ENCODE measurements at regions not wholly inside any gene's neighbourhood (a gene's known extent, or its start where the extent isn't known, plus 50 kb on each side); places are given as distances from the start of the nearest gene placed in this dataset.

- Mint-ChIP-seq H3K4me3 (no peak overlapping the region), H3K27me3 (no peaks in the 10 kb centered on the region), H3K9me3 (no peaks in the 10 kb centered on the region), H3K27ac (peak overlapping the region; percentile 18), H3K4me1 (ENCODE audit: low read depth) (peaks cover 9% of the 10 kb centered on the region), H3K36me3 (ENCODE audit: low read depth) (no peaks in the 10 kb centered on the region)
- no peak for DNase-seq
Observed at GRCh38 chr2:444937-445884, 157.3 kb upstream of the ALKAL2 start.

- Mint-ChIP-seq H3K9me3 (no peaks in the 10 kb centered on the region), H3K27ac (no peak overlapping the region), H3K27me3 (no peaks in the 10 kb centered on the region), H3K4me3 (no peak overlapping the region), H3K36me3 (ENCODE audit: low read depth) (no peaks in the 10 kb centered on the region), H3K4me1 (ENCODE audit: low read depth) (peaks cover 10% of the 10 kb centered on the region)
- no peak for DNase-seq
Observed at GRCh38 chr2:443741-444140, 155.8 kb upstream of the ALKAL2 start.

- no peak for DNase-seq
- Mint-ChIP-seq H3K36me3 (ENCODE audit: low read depth) (no peaks in the 10 kb centered on the region), H3K4me1 (ENCODE audit: low read depth) (peaks cover 15% of the 10 kb centered on the region), H3K27me3 (no peaks in the 10 kb centered on the region), H3K4me3 (no peak overlapping the region), H3K27ac (no peak overlapping the region), H3K9me3 (no peaks in the 10 kb centered on the region)
Observed at GRCh38 chr2:443216-443615, 155.3 kb upstream of the ALKAL2 start.

- H3K9me3 Mint-ChIP-seq, result no peaks in the 10 kb centered on the region
- H3K36me3 Mint-ChIP-seq (ENCODE audit: low read depth), result no peaks in the 10 kb centered on the region
- no peak overlapping the region for H3K27ac Mint-ChIP-seq
- H3K4me3 Mint-ChIP-seq, result no peak overlapping the region
- no peaks in the 10 kb centered on the region for H3K27me3 Mint-ChIP-seq
- peaks cover 27% of the 10 kb centered on the region for H3K4me1 Mint-ChIP-seq (ENCODE audit: low read depth)
- no peak for DNase-seq
Observed at GRCh38 chr2:441258-442022, 153.5 kb upstream of the ALKAL2 start.

GRCh38 chr2:440403-440740 is 152.5 kb upstream of the ALKAL2 start:
- peaks cover 22% of the 10 kb centered on the region for H3K4me1 Mint-ChIP-seq (ENCODE audit: low read depth)
- H3K27me3 Mint-ChIP-seq, result no peaks in the 10 kb centered on the region
- no peak for DNase-seq
- no peak overlapping the region for H3K27ac Mint-ChIP-seq
- no peaks in the 10 kb centered on the region for H3K9me3 Mint-ChIP-seq
- no peaks in the 10 kb centered on the region for H3K36me3 Mint-ChIP-seq (ENCODE audit: low read depth)
- no peak overlapping the region for H3K4me3 Mint-ChIP-seq

GRCh38 chr2:439556-440402 is 151.9 kb upstream of the ALKAL2 start:
- peaks cover 18% of the 10 kb centered on the region for H3K4me1 Mint-ChIP-seq (ENCODE audit: low read depth)
- H3K4me3 Mint-ChIP-seq, result no peak overlapping the region
- no peak for DNase-seq
- H3K27me3 Mint-ChIP-seq, result no peaks in the 10 kb centered on the region
- H3K27ac Mint-ChIP-seq, result no peak overlapping the region
- H3K9me3 Mint-ChIP-seq, result no peaks in the 10 kb centered on the region
- no peaks in the 10 kb centered on the region for H3K36me3 Mint-ChIP-seq (ENCODE audit: low read depth)

- no peaks in the 10 kb centered on the region for H3K27me3 Mint-ChIP-seq
- H3K4me3 Mint-ChIP-seq, result no peak overlapping the region
- H3K9me3 Mint-ChIP-seq, result no peaks in the 10 kb centered on the region
- no peak for DNase-seq
- no peak overlapping the region for H3K27ac Mint-ChIP-seq
- H3K4me1 Mint-ChIP-seq (ENCODE audit: low read depth), result peaks cover 18% of the 10 kb centered on the region
- no peaks in the 10 kb centered on the region for H3K36me3 Mint-ChIP-seq (ENCODE audit: low read depth)
Observed at GRCh38 chr2:439077-439476, 151.2 kb upstream of the ALKAL2 start.

GRCh38 chr2:437756-438393 is 150.0 kb upstream of the ALKAL2 start:
- no peaks in the 10 kb centered on the region for H3K27me3 Mint-ChIP-seq
- H3K27ac Mint-ChIP-seq, result peak overlapping the region; percentile 2
- H3K36me3 Mint-ChIP-seq (ENCODE audit: low read depth), result no peaks in the 10 kb centered on the region
- peak overlapping the region; percentile 54 for H3K4me3 Mint-ChIP-seq
- peaks cover 18% of the 10 kb centered on the region for H3K4me1 Mint-ChIP-seq (ENCODE audit: low read depth)
- DNase-seq, result peak; percentile 47
- H3K9me3 Mint-ChIP-seq, result no peaks in the 10 kb centered on the region

GRCh38 chr2:437180-437579 is 149.3 kb upstream of the ALKAL2 start:
- H3K27ac Mint-ChIP-seq, result no peak overlapping the region
- DNase-seq, result no peak
- peaks cover 18% of the 10 kb centered on the region for H3K4me1 Mint-ChIP-seq (ENCODE audit: low read depth)
- no peaks in the 10 kb centered on the region for H3K9me3 Mint-ChIP-seq
- no peak overlapping the region for H3K4me3 Mint-ChIP-seq
- no peaks in the 10 kb centered on the region for H3K36me3 Mint-ChIP-seq (ENCODE audit: low read depth)
- no peaks in the 10 kb centered on the region for H3K27me3 Mint-ChIP-seq

- Mint-ChIP-seq H3K36me3 (ENCODE audit: low read depth) (no peaks in the 10 kb centered on the region), H3K27me3 (no peaks in the 10 kb centered on the region), H3K9me3 (no peaks in the 10 kb centered on the region), H3K4me1 (ENCODE audit: low read depth) (peaks cover 18% of the 10 kb centered on the region), H3K27ac (no peak overlapping the region), H3K4me3 (no peak overlapping the region)
- no peak for DNase-seq
Observed at GRCh38 chr2:436205-436604, 148.3 kb upstream of the ALKAL2 start.

GRCh38 chr2:434625-435024 is 146.7 kb upstream of the ALKAL2 start:
- Mint-ChIP-seq H3K4me1 (ENCODE audit: low read depth) (peaks cover 34% of the 10 kb centered on the region), H3K27me3 (no peaks in the 10 kb centered on the region), H3K36me3 (ENCODE audit: low read depth) (no peaks in the 10 kb centered on the region), H3K27ac (no peak overlapping the region), H3K9me3 (no peaks in the 10 kb centered on the region), H3K4me3 (no peak overlapping the region)
- no peak for DNase-seq

GRCh38 chr2:433216-433615 is 145.3 kb upstream of the ALKAL2 start:
- DNase-seq, result no peak
- H3K27me3 Mint-ChIP-seq, result no peaks in the 10 kb centered on the region
- H3K36me3 Mint-ChIP-seq (ENCODE audit: low read depth), result no peaks in the 10 kb centered on the region
- no peaks in the 10 kb centered on the region for H3K9me3 Mint-ChIP-seq
- H3K27ac Mint-ChIP-seq, result no peak overlapping the region
- peaks cover 36% of the 10 kb centered on the region for H3K4me1 Mint-ChIP-seq (ENCODE audit: low read depth)
- H3K4me3 Mint-ChIP-seq, result no peak overlapping the region

GRCh38 chr2:430291-431040 is 142.6 kb upstream of the ALKAL2 start:
- Mint-ChIP-seq H3K9me3 (no peaks in the 10 kb centered on the region), H3K4me3 (peak overlapping the region; percentile 57), H3K36me3 (ENCODE audit: low read depth) (no peaks in the 10 kb centered on the region), H3K27ac (peak overlapping the region; percentile 78), H3K4me1 (ENCODE audit: low read depth) (peaks cover 24% of the 10 kb centered on the region), H3K27me3 (no peaks in the 10 kb centered on the region)
- no peak for DNase-seq

Measured in activated T-cell treated with anti-CD3 and anti-CD28 coated beads, Interleukin-2, amount 50 U/mL, for 24 hours (primary cell).